ENCODE measurements at regions not wholly inside any gene's neighbourhood (a gene's known extent, or its start where the extent isn't known, plus 50 kb on each side); places are given as distances from the start of the nearest gene placed in this dataset.
"Not testable (repeated sequence)": the region's sequence is repeated elsewhere in the genome, so short reads cannot be mapped to it uniquely, and the experiment has no call there.

DNA sequence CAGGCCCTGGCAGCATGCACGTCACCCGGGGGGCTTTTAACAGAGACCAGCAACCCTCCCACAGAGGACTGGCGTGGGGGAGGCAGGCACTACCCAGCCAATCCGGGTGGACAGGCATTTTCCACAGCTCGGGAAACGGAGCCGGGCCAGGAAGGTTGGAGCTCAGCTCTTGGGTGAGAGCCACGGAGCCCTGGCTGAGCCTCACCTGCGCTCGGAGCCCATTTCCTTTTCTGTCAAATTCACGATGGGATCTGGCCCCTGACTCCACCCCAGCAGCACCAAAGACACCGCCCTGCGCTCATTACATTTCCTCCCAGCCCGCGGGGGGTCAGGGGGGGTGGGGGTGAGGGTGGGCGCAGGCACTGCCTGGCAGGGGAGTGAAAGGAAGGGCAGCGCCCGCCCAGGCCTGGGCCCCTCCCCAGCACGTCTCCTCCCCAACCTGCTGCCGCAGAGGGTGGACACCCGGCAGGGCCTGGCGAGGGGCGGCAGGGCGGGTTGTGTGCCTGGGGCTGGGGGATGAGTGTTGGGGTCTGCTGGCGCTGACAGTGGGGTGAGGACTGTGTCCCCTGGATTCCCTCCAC lies 145.4 kb downstream of the LAT start:
- DNase-seq (ENCODE audit: low read depth) = not testable (repeated sequence)

DNA sequence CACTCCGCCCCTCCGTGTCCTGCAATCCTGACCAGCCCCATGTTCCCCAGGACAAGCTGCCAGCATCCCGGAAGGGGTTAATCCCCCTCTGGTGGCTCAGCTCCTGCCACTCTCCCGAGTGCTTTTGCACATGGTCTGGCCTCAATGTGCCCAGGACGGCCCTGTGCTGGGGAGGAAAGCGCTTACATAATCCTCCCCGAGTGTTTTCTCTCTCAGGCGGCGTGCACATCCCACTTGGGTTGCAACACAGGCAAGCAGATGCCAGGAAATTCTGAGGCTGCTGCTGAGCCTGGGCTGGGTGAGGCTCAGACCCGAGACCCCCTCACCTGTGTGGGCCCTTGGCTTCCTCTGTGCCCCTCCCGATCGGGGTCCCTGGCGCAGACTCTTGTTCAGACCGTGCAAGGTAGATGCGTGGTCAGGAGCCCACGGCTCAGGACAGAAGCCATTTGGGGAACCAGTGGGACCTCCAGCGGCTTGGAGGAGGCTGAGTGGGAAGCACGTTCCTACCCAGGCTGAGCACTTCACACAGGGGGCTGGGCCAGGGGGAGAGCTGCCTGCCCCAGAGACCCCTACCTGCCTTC lies 144.7 kb downstream of the LAT start:
- DNase-seq (ENCODE audit: low read depth) = not testable (repeated sequence)

DNA sequence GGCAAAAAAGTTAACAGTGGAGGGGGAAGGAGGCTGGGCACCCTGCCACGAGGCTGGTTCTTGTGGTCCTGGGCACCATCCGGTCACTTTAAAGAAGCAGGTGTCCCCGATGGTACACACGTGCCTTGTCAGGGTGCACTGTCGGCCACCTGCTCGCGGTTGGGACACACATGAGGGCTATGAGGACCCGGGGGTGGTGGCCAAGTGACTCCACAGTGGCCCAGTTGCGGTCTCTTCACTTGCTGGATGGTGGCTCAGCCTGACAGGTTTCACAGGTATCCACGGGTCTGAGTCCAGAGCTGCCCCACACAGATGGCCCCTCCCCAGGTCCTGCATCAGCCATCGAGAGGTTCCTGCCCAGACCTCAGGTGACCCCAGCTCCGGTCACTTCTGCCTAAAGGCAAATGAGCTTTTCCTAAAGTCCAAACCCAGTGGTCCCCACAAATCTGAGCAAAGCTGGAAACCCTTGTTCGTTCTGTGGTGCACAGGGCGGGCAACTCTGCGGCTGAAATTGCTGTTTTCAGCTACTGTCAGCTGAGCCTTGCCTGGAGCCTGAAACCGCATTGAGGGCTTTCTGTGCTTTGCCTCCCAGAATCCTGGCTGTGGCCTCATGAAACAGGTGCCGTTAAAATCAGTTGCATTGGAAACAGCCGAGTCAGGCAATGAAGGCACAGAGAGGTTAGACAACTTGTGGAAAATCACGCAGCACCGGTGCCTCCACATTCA lies 144.0 kb downstream of the LAT start:
- not testable (repeated sequence) for DNase-seq (ENCODE audit: low read depth)

DNA sequence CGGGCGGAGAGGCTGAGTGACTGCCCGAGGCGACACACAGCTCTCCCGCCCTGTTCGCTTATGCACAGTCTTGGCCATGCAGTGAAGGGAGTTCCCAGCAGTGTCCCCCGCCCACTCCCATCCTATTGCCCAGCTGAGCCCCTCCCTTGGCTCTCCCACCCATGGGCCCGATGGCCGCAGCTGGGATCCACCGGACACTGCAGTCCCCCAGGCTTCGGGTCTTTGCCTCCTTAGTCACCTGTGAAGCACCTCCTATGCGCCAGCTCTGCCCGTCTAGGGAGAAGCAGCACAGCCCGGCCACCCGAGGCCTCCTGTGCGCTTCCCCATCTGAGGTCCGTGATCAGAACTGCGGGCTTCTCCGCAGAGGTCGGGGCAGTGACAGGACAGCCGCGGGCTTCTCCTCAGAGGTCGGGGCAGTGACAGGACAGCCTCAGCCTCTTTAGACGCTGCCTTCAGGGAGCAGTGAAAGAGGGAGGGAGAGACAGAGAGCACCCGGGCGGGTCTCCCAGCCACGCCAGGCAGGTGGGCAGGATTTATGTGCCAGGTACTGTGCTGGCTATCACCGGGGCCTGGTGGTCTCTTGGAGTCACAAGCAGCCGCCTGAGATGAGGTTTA lies 143.1 kb downstream of the LAT start:
- DNase-seq (ENCODE audit: low read depth) = not testable (repeated sequence)

DNA sequence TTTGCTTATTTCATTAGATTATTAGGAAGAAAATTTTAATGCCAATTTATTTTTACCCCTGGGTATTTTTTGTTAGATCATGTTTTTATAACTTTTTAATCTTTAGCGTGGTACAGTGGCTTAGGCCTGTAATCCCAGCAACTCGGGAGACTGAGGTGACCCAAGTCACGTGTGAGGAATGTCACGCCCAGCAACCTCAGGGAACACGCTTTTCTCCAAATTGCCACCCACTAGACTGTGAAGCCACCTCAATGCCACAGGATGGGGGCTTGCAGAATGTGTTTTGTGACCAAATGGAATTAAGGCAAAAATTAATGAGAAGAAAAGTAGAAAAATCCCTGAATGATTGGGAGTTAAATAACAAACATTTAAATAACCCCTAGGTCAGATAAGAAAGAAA lies 141.8 kb downstream of the LAT start:
- DNase-seq (ENCODE audit: low read depth) = no peak

DNA sequence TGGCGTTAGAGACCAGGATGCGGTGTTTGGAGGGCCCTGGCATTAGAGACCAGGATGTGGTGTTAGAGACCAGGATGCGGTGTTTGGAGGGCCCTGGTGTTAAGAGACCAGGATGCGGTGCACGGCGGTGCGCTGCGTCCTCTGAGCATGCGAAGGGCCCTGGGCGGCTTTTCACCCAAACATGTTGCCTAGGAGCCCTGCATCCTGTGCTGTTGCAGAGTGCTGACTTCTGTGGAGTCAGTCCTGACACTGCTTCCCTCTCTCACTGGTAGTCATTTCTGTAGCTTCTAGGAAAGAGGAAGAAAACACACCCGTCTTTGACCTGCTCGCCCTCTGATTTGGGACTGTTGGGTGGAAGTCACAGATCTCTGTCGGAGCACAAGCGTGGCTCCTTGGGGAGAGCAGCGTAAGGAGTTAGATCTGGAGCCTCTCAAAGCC lies 141.2 kb downstream of the LAT start:
- DNase-seq (ENCODE audit: low read depth) = no peak

DNA sequence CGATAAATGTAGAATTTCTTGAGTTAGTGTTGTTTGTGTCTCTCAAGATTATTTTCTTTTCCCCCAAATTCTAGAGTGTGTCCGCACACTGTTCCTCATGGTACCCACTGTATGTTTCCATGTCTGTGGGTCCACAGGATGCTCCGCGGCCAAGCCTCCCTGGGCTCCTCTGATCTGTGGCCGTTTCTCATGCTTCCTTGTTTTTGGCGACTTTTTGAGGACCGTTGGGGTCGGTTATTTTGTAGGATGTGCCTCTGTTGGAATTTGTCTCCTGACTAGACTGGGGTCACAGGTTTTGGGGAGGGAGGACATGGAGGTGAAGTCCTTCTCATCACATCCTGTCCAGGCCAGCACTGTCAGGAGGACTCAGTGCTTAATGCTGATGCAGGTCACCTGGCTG lies 140.0 kb downstream of the LAT start:
- no peak for DNase-seq (ENCODE audit: low read depth)

DNA sequence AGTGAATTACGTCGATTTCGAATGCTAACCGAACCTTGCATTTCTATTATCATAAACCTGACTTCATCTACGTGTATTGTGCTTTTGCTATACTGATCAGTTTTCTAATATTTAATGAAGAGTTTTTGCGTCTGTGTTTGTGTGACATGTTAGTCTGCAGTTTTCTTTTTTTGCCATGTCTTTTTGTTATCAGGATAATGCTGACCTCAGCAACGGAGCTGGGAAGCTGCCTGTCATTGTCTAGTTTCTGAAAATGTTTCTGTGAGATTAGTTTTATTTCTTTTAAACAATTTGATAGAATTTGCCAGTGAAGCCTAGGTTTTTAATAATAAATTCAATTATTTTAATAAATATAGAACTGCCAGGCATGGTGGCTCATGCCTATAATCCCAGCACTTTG lies 139.3 kb downstream of the LAT start:
- not testable (repeated sequence) for DNase-seq (ENCODE audit: low read depth)

DNA sequence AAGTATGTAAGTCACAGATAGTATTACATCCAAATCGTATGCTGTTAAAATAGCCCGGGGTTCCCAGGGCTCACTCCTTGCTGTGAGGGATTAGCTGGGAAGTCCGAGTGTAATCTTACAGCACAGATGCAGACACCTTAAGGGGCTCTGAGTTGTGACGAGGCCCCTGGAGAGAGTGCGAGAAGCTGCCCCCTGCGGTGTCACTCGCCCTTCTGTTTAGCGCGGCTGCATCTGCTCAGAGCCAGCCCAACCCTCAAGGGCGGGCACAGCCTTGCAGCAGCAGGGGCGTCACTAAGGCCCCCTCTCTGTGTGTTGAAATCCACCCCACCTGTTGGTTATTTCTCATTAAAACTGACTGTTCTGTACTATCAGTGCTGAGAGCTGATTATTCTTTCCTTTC lies 135.8 kb downstream of the LAT start:
- DNase-seq (ENCODE audit: low read depth) = not testable (repeated sequence)

DNA sequence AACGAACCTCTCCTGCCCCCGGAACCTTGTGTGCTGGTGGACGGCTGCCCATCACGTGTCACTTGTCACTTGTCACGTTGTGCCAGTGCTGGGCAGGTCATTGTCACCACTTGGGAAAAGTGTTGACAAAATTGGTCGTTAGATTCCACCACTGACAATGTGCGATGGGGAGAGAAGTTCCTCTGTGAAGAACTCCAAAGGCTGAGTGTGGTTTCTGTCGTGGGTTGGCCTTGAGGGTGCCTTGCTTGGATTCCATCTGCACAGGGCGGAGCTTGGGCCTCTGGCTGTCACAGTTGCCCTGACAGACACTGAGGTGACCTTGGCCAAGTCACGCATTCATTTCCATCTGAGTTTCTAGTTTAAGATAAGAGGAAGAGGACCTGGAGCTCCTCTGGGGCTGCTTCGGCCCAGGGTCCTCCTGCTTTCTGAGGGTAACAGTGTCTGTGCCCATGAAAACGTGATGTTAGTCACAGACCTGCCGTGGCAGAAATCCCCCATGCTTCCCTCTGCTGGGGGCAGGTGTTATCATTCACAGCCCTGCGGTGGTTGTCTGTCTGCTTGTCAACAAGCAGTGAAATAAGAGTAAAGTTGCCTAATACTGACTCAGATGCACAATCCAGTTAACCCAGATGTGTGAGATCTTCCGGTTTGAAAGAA lies 133.6 kb downstream of the LAT start:
- not testable (repeated sequence) for DNase-seq (ENCODE audit: low read depth)

DNA sequence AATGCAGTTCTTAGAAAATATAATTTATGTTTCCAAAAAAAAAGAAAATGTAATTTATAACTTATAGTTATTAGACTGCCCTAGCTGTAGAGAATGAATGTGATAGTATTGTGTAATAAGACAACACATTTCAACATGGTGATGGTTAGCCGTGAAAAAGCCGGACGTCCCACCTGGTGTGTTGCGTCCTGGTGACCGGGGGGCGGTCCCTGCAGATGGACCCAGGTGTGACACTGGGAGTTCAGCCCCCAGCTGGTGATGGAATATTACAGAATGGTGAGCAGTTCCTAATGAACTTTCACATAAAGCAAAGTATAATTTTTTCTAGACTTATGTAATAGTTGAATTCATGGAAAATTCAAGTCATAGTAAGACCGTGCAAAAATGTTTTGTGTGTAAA lies 132.8 kb downstream of the LAT start:
- DNase-seq (ENCODE audit: low read depth) = no peak

DNA sequence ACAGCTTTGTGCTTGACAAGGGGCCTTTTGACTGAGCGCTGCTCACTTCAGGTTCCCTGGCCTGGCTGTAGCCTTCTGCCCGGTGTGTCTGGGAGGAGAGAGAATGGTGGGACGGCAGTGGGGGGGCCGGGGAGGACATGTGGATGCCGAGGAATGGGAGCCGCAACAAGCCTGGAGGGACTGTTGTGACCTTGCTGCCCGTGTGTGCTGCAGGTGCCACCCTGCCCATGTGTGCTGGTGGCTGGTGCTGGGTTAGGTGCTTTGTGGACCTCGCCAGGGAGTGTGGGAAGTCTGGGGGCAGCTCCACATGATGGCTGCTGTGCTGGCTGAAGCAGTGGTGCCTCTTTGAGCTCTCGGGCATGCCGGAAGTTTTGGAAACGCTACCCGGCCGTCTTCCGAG lies 132.1 kb downstream of the LAT start:
- no peak for DNase-seq (ENCODE audit: low read depth)

DNA sequence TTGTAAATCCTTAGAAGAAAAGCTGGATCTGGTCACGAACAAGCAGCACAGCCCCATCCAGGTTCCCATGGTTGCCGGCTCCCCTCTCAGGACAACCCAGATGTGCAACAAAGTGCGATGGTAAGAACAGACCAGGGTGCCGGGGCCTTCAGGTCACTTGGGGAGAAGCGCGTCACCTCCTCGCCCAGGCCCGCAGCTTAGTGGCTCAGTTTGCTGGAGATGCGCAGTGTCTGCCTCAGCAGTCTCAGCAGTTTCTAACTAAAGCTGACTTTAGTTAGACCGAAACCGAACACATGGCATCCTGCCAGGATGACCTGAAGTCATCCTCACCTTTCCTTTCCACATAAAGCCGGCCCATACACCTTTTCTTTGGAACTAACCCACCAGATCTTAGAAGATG lies 131.4 kb downstream of the LAT start:
- DNase-seq (ENCODE audit: low read depth) = not testable (repeated sequence)

DNA sequence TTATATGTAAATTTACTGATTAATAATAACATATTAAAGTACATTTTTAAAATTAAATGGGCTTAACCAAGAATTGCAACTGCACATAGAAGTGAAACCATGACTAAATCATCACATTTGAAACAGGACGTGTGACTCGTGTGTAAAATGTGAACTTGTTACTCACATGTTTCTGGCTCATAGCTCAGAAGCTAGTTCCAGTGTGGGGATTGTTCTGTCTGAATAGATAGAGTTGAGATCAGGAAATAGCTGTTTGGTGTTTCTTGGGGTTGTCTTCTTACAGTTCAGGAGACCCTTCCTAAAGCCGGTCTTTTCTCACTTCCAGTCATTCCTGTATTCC lies 130.9 kb downstream of the LAT start:
- DNase-seq (ENCODE audit: low read depth) = not testable (repeated sequence)

DNA sequence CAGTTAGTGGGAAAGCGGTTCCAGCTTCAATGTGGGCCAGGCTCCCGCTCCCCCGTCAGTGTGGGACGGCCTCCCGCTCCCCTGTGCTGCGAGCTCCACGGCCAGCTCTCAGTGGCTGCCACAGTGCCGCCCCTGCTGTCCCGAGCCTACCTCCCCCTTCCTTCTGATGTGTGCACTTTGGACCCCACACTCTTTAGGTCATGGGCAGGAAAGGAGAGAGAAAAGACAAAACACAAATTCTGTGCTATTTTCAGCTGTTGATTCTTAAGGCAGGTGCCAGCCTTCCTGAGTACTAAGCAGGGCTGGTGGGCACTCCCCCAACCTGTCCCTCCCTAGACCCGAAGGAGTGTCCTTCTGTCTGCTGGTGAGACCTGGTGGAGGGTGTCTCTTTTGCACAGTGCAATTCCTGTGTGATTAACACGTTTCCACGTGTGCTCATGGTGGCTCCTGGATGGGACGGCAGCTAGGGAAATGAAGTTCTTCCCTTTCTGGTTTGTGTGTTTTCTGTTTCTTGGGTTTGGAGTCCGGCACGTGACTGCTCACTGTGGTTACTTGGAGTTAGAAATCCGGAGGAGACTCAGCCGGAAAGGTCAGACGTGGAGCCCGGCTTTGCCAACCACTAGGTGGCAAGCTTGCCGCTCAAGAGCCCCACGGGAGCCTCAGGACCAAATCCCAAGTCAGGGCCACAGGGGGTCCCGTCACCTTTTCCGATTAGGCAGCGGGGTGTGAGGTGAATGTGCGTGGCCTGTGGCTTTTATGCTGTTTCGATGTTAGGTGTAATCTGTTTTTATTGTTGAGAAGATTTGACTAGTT lies 130.3 kb downstream of the LAT start:
- DNase-seq (ENCODE audit: low read depth) = not testable (repeated sequence)

DNA sequence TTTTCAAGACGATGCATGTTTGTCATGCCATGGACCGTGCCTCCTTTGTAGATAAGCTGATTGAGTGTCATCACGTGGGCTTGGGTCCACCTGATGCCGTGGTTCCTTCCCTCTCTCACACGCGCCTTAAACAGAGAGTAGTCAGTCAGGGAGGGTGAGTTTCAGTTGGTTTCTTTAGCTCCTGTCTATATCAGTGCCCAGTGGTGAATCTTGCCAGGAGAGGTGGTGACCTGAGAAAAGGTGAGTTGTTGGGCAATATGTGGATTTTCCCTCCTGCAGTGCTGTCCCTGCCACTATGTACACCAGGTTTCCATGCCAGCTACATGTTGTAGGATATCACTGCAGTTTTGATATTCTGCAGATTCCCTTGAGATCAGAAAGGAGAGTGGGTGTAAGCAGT lies 129.7 kb downstream of the LAT start:
- DNase-seq (ENCODE audit: low read depth) = no peak

DNA sequence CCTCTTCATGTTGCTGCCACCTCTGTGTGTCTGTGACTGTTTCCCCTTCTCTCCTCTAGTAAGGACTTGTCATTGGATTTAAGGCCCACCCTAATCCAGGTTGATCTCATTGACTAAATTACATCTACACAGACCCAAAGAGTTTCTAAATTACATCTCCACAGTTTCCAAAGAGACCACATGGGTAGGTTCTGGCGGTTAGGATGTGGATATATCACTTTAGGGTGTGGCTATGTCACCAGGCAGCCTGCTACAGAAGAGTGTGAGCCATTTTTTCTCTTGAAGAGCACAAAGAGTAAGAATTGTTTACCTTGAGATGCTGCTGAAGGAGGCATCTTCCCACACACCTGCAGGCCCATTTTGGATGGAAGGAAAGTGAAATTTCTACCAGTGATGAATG lies 128.6 kb downstream of the LAT start:
- DNase-seq (ENCODE audit: low read depth) = not testable (repeated sequence)

DNA sequence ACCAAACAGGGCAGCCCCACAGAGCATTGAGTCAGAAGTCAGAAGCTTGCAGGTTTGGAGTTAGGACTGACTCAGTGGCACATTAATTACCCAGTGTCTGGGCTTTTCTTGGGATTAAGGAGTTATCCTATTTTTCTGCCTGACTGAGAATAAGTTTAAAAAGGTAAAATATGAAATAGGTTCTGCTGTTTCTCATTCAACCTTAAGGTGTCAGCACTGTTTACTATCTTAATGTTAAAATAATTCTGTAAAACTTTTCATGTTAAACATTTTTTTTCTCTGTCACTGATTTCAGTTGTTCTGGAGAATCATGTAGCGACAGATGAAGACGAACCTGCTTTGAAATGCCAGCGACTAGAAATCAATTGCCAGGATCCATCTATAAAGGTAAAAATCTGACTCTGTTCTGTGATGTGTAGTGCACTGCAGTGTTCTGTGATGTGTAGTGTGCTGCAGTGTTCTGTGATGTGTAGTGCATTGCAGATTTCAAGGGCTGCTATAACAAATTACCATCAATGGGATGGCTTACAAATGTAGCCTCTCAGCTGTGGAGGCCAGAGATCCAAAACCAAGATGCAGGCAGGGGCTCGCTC lies 128.0 kb downstream of the LAT start:
- no peak for DNase-seq (ENCODE audit: low read depth)

DNA sequence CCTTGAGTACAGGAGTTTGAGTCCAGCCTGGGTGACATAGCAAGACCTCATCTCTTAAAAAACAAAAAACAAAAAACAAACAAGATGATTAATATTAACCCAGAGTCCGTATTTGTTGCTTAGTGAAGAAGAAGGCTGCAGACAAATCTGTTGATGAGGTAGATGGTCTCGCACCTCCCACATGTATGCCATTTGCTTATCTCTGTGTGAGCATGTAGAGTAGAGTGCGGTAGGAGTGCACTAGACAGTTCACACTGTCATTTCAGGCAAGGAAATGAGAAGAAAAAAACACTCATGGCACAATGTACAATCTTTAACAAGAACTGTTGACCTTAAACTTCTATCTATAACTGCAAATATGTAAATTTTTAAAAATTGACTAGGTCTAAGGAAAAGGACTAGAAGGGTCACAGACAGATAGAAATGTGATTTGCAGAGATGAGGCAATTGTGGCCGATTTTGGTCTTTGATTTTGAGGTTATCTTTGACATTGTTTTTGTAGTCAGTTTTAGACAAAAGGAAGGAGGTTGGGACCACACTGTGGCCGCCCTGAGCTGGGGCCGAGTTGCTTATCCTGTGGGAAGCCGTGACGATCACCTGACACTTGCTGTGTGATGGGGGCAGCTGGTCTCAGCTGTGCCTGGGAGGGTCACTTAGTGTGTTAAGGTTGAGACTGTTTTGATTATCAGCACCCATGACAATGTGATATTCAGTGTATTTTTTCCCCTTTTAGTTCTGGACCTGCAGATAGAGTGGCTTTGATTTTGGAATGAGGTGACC lies 127.2 kb downstream of the LAT start:
- not testable (repeated sequence) for DNase-seq (ENCODE audit: low read depth)

DNA sequence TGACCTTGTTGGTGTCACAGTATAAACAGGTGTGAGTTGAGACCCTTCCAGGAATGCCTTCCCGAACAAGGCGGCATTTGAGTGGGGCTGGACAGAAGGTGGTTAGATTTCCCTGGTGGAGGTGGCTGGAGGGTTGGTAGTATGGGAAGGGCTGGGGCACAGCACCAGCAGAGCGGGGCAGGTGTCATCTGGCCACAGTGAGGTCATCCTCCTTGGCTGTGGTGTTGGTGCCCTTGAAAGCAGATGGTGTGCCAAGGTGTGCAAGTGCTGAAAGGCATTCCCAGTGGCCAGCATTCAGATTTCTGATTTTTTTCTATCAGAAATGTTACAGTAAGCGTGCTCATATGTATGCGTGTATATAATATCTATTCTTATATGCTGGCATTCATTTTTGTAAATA lies 126.6 kb downstream of the LAT start:
- DNase-seq (ENCODE audit: low read depth) = no peak

Data from stimulated activated CD8-positive, alpha-beta memory T cell treated with anti-CD3 and anti-CD28 coated beads, Interleukin-7, amount 100 ng/mL, for 24 hours (primary cell).